GM18502 (cell line): ENCODE measurements at regions not wholly inside any gene's neighbourhood (a gene's known extent, or its start where the extent isn't known, plus 50 kb on each side); places are given as distances from the start of the nearest gene placed in this dataset.

Experiments used
- ATAC-seq: cut with Tn5 transposase; IDR thresholded peaks from one replicate; pipeline ENCODE4 v1.9.1; 2021; ENCODE audit warnings: mild to moderate bottlenecking; ENCODE audit not compliant: unreplicated experiment, poor library complexity

DNA sequence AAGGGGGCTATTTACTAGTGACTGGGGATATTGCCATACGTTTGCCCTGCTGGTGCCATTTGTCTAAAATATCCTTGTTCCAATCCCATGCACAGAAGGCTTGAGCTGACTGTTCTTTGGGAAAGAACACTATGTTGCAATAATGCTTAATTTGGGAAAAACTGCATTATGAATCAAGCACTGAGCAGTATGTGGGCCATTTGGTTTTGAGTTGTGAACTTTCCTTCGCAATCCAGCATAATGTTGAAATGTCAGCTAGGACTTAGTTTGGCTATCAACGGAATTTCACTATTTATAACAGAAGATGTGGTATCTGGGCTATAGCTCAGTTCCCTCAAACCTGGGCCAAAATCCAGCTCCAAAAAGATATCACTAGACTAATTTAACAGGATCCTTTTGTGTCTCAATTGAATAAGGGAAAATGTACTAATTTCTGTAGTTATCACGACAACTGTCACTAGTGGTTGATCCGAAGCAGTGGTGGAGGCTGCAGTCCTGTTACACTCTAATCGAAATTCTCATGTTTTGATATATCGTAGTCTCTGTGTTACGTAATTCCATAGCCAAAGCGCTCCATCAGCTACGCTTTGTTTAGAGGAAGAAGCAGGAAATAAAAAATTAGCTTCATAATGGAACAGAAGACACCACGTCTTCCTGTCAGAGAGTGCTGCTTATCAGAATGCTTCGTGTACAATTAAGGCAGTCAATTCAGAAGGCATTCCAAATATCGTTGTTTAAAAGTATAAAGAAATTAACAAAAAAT is 686.8 kb upstream of the SALL3 start:
- ATAC-seq = no peak

DNA sequence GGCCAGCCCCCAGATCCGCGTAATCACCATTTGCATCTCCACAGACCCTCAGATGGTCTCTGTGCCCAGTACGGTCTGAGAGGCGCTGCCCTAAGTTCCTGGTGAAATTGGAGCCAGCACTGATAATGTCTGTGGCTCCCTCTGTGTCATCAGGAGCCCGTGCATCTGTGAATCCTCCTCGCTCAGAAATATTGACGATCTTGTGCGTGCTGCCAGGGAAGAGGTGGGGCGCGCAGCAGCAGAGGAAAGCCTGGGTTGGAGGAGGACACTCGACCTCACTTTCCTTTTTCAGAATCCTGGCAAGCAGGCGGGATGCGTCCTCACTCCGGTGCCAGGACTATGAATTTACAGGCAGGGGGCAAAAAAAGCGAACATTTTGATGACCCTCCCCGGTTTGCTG is 686.1 kb upstream of the SALL3 start:
- ATAC-seq = no peak

DNA sequence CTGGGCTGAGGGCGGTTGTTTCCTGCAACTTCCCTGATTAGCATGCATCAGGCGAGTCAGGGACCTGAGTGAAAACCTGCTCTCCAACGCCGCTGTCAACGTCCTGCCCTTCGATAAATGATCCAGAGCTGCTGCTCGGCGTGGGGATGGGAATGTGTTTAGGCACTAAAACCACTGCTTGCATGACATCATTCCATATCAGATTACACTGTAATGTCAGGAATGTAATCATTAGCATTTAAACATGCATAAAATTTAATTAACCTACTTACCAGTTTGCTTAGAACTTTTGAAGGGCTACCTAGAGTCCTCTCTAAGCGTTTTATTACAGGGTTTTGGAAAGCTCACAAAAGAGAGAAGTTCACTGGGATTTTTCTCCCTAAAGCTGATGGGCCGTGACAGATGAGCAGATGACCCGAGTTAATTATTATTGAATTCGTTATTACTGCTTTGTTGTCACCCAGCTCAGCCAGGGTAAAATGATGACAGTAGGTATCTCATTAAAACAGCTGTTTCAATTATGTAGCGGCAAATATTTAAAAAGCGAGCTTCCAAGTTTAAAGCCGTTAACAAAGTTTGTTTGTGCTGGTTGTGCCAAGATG is 685.6 kb upstream of the SALL3 start:
- no peak for ATAC-seq

DNA sequence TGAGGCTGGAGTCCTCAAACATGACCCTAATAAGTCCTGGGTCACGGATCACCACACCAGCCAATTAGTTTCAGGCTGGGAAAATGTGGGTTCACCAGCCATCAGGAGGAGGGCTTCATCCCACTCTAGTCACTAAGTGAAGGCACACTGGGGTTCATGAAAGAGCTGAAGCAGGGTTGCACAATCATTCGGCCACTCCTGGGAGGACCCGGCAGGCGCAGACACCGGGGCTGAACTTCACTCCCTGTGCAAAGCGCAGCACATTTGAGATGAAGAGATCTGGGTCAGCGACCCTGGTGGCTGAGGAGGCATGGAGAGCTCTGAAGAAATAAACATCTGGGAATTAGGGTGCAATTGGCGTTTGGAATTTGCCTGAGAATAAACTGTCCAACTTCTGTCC is 684.4 kb upstream of the SALL3 start:
- ATAC-seq = no peak

DNA sequence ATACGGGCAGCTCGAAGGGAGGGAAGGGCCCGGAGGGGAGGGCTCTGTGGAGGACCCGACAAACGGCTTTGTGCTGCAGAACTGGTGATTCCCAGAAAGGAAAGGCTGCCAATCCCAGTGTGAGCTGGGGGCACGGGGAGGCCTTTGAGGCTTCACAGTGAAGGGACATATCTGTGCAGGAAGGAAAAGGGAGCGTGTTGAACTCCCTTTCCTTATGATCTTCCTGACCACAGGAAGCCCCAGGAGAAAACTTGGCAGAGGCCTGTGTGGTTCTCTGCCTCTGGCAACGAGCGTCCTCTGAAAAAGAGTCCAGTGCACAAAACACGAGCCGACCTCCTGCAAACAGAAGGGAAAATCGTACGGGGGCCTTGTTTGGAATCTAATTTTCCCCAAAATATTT is 683.5 kb upstream of the SALL3 start:
- ATAC-seq = no peak

DNA sequence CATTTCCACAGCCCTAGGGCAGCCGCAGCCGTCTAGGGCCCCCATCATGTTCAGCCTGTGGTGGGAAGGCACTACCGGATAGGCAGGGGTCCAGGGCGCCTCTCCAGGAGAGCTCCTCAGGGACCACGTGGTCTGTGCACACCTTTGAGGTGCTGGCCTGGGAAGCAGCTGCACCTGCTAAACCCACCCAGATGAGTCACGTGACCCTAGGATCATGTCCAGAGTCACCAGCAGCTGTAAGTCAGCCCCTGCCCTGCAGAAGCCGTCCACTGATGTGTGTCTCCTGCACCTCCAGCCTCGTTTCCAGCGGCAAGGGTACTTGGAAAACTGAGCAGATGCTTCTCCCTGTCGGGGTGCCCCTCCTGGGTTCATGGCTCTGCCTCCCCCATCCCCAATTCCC is 682.6 kb upstream of the SALL3 start:
- ATAC-seq = no peak

DNA sequence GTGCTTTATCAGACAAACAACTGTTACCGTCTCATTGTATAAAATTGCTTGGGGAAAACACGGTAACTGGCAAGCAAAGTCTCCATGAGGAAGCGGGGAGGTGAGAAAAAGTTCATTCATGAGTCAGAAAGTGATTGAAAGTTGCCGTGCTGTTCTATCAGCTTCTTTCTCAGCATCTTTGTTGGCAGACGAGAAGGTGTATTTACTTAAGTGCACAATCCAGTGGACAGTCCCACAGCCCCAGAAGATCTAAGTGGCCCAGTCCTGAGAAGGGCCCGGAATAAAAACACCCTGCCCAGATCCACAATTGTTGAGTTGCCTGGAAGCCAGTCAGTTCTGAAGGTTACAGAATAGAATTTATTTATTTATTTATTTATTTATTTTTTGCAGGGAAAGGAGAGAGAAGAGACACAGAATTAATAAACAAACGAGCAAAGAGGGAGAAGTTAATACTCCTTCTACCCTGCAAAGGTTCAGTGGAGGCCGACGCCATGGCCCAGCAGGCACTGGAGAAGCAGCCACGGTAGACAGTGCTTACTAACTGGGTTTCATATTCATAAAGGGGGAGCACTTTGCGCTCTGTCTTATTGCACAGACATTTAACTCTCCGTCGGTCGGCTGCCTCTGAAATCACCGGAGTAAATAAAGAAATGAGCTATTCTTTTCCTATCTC is 676.0 kb upstream of the SALL3 start:
- no peak for ATAC-seq

DNA sequence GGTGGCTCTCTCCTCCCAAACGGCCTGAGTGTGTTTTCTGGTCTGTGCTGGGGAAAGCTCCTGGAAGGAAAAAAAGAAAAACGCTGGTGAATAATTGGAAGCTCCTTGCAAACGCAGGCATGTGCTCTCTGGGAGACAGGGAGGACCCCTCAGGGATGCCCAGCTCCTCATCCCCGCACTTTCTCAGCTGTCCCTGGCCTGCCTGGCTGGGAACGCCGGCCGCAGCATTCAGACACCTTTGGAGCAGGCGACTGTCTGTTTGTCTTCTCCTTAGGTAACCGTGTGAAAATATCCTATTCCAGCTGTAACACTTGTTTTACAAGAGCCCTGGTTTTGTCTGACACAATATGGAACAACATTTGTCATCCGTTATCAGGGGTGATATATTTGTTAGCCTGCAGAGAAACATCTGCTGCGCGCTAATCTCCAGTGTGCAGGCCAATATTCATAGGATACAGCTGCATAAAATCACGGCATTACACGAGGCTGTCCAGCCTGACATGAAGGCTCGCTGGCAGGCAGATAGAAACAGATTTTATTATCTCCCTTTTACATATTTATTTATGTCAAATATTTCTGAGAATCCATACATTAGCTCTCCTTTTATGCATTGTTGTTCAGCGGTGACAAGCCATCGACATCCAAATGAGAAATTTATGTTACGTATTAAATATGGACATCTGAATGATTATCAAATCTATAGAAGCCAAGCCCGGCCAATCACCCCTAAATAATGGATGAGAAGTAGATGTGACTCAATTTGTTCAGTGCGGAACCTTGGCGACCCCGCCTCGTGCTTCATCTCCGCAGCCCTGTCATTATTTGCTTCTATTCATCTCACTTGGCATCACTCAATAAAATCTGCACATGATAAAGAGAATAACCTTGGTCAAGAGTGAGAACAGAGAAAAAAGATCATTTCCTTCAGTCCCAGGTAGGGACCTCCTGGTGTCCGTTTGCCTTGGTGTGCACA is 675.1 kb upstream of the SALL3 start:
- ATAC-seq = no peak

DNA sequence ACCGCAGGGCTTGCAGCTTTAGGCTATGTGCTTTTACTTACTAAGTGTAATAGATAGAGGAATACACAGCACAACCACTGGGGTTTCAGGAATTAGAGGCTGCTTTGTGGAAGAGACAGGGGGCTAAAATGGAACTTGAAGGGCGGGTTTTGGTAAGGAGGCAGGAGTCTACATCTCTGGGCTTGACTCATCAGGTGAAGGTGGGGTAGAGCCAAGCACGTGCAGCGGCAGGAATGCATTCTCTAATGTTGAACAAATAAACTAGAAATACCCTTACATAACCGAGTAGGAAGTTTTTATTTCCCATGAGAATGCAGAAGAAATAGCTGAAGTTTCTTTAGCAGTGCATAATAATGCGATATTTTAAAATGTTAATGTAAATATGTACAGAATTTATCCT is 673.8 kb upstream of the SALL3 start:
- no peak for ATAC-seq

DNA sequence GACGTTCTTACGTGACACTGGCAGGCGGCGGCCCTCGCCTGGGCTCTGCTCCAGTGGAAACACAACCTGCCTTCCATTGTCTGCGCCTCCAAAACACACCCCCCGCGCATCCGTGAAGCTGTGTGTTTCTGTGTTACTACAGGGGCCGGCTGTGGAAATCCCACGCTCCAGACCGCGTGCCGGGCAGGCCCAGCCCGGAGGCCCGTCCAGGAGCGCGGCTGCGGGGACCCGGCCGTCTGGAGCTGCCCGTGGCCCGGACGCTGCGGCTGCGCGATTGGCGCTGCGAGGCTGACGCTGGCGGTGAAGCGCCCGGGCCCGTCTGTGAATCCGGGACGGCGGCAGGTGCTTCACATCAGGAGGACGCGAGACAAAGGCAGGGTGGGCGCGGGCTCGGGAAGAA is 670.3 kb upstream of the SALL3 start:
- ATAC-seq = no peak

DNA sequence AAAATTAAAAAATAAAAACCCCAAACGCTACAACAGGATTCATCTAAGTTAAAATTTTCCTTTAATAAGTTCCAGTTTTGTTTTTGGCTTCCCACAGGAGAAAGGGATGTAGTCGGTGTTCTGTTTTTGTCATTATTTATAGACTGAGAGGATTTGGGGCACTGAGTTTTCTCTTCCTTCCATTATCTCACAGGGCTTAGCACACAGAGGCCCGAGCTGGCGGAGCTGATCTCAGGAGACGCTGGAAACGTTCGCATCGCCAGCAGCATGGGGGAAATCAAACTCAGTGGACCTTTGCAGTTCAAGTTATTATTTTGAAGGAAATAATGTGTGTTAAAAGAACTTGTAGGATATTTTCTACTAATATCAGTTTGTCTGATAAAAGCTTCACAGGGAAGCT is 669.7 kb upstream of the SALL3 start:
- ATAC-seq = no peak

DNA sequence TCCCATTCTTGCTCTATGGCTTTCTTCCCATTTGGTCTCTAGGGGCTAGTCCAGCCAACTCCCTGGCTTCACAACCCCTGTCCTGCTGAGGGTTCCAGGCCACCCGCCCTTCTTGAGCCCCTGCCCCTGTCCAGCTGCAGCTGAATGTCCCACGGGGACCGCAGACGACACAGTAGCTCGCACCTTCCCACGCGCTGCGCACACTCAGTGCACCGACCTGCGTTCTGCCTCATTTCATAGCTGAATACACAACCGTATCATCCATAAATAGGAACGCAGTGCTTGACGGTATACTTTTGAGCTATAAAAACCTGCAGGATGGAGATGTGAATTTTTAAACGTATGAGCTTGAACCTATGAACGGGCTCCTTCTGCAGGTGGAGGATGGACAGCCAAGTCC is 660.4 kb upstream of the SALL3 start:
- ATAC-seq = no peak

DNA sequence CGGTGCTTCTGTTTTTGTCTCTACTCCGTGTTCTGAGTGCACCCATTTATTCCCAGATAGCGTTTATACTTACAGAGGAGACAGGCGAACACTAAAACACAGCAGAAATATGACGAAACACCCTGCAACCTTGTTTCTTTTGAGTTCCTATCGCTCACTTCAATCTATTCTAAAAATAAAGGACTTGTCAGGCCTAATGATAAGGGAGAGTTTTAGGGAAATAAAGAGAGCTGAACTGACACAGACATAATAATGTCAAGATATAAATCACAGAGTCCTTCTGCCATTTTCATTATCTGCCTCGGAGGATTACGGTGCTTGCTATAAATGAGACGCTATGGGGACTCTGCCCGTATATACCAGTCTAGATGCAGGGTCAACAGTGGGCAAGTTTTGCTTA is 659.7 kb upstream of the SALL3 start:
- no peak for ATAC-seq

DNA sequence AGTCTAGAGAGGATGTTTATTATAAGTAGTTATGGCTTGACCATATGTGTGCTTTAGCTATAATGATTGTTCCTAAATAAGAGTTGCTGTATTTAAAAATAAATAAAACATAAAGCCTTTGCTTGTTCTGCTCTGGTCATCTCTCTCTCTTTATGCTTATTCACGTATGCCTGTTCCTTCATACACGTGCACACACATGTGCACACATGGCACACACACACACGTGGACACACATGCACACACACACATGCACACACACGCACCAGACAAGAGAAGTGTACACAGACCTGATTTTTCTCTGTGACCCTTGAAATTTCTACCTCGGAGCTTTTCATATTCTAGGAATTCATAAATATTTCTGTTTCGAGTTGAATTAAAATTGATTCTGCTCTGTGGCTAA is 658.2 kb upstream of the SALL3 start:
- no peak for ATAC-seq

DNA sequence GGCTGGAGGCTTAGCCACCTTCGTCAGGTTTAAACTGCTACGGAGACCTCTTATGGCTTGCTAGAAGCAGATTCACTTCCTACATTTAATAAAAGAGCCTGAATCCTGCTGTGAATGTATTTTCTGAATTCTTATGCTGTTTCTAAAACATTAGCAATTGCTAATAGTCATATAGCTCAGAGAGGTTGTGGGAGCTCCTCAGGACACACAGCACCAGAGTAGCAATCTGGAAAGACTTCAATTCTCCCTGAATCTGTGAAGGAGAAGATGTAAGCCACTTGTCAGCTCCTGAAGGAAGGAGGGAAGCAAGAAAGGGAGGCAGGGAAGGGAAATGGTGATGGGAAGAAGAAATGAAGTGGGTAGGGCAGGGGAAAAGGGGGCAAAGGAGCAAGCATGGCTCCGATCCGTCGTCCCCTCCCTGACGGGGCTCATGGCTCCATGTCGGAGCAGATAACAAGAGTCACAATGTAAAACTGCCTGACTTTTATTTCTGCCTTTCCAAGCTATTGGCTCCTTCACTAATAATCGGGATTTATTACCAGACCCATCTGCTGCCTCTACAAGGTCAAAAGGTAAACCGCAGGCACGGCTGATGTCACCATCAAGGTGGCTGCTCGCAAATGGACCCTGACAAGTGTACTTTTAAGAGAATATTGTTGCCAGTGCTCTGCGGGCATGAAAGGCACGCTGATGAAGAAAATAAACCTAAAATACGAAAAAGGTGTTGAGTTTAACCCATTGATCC is 656.0 kb upstream of the SALL3 start:
- no peak for ATAC-seq

DNA sequence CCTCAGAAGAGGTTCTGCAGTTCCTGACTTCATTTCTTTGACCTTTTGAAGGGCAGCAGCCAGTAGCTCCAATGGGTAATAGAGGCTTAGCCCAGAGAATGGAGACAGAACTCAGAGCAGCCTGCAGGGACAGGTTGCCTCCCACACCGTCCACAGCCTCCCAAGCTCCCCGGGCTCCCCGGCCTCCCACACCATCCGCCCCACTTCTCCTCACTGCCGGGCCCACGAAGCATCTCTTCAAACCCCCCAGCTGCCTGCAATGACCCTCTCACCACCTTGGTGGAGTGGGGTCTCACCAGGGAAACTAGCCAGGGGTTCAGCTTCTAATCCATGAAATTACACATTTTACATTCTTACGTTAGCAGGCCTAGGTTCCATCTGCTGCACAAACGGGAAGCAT is 652.0 kb upstream of the SALL3 start:
- ATAC-seq = no peak

DNA sequence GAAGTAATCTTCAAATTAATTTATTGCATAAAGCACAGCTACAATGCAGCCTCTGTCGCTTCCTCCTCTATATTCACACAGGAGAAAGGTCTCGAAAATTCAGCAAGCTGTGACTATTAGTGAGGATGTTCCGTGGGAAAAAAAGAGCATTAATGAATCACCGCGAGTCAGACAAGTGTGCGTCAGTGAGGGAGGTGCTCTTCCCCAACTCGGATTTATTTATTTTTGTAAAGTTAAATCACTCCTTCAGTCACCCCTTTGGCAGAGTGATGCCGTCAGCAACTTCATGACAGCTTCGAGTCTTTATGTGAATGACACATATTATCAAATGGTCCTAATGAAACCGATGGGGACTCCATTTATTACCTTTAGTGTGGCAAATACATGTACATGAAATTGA is 648.9 kb upstream of the SALL3 start:
- no peak for ATAC-seq

DNA sequence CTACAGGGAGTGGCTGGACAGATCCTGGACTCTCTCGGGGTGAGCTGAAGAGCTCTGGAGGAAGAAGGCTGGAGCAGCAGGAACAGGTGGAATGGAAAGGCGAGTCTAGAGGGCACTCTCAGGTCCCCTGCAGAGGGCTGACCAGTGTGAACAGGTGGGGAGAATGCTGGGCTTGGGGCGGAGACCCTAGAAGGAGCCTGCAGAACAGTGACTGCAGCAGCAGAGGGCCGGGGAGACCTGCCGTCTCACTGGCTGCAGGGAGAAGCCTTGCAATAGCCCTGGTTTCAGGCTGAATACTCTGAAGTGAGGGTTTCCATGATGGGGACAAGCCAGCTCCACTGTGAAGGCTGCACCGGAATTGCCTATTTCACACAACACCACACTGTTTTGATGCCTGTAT is 626.7 kb upstream of the SALL3 start:
- ATAC-seq = no peak

DNA sequence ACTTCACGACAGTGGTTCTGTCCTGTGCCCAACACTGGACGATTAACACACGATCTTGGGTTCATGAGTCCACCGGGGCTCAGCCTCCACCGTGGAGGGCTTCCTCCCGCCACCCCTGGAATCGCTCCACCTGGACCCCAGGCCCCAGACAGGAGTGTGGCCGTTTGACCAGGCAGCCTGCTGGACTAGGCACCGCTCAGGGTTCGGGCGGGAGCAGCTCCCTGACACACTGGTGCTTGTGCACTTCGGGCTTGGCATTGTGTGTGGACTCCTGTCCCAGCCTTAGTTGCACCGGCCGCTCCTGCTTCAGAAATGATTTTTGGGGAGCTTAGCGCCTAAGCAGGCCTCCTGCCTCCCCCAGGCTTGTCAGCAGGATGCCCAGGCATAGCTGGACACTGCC is 617.4 kb upstream of the SALL3 start:
- ATAC-seq = no peak
